ENCODE measurements at regions not wholly inside any gene's neighbourhood (a gene's known extent, or its start where the extent isn't known, plus 50 kb on each side); places are given as distances from the start of the nearest gene placed in this dataset.

GRCh38 chrX:9383655-9384054 lies 81.2 kb upstream of the TBL1X start:
- no peak for TF ChIP-seq CTCF (IDR thresholded peaks at IDR 0.05; ENCODE audit: control insufficient read depth, extremely low read depth, insufficient read depth)
- H3K4me3 ChIP-seq (ENCODE audit: low read depth, low read length) = no peak overlapping the region
- DNase-seq (ENCODE audit: low read depth) = no peak

GRCh38 chrX:9388450-9388849 lies 76.4 kb upstream of the TBL1X start:
- no peak for TF ChIP-seq CTCF (IDR thresholded peaks at IDR 0.05; ENCODE audit: control insufficient read depth, extremely low read depth, insufficient read depth)
- no peak overlapping the region for H3K4me3 ChIP-seq (ENCODE audit: low read depth, low read length)
- no peak for DNase-seq (ENCODE audit: low read depth)

GRCh38 chrX:9390121-9390520 lies 74.7 kb upstream of the TBL1X start:
- DNase-seq (ENCODE audit: low read depth) = no peak
- H3K4me3 ChIP-seq (ENCODE audit: low read depth, low read length) = no peak overlapping the region
- no peak for TF ChIP-seq CTCF (IDR thresholded peaks at IDR 0.05; ENCODE audit: control insufficient read depth, extremely low read depth, insufficient read depth)

GRCh38 chrX:9390693-9391368 lies 74.0 kb upstream of the TBL1X start:
- no peak overlapping the region for H3K4me3 ChIP-seq (ENCODE audit: low read depth, low read length)
- no peak for DNase-seq (ENCODE audit: low read depth)
- TF ChIP-seq CTCF (IDR thresholded peaks at IDR 0.05; ENCODE audit: control insufficient read depth, extremely low read depth, insufficient read depth) = no peak

GRCh38 chrX:9392445-9392844 lies 72.4 kb upstream of the TBL1X start:
- no peak for TF ChIP-seq CTCF (IDR thresholded peaks at IDR 0.05; ENCODE audit: control insufficient read depth, extremely low read depth, insufficient read depth)

GRCh38 chrX:9393571-9393970 lies 71.3 kb upstream of the TBL1X start:
- no peak overlapping the region for H3K4me3 ChIP-seq (ENCODE audit: low read depth, low read length)
- TF ChIP-seq CTCF (IDR thresholded peaks at IDR 0.05; ENCODE audit: control insufficient read depth, extremely low read depth, insufficient read depth) = no peak
- no peak for DNase-seq (ENCODE audit: low read depth)

More at GRCh38 chrX:9392445-9392844, 72.4 kb upstream of the TBL1X start:
- no peak for DNase-seq (ENCODE audit: low read depth)
- H3K4me3 ChIP-seq (ENCODE audit: low read depth, low read length) = no peak overlapping the region

GRCh38 chrX:9394212-9394611 lies 70.6 kb upstream of the TBL1X start:
- H3K4me3 ChIP-seq (ENCODE audit: low read depth, low read length) = no peak overlapping the region
- no peak for DNase-seq (ENCODE audit: low read depth)
- no peak for TF ChIP-seq CTCF (IDR thresholded peaks at IDR 0.05; ENCODE audit: control insufficient read depth, extremely low read depth, insufficient read depth)

Measured in LNCaP clone FGC (cell line).